C4-2B (cell line): ENCODE measurements at regions not wholly inside any gene's neighbourhood (a gene's known extent, or its start where the extent isn't known, plus 50 kb on each side); places are given as distances from the start of the nearest gene placed in this dataset.

ENCODE experiments used
- CTCF ChIP-seq: fragments of 450-650 bp; conservative IDR thresholded peaks from 2 replicates; pipeline ENCODE4 v1.5.1; 2017; ENCODE audit warnings: mild to moderate bottlenecking
- ZFX ChIP-seq: fragments of 450-650 bp; IDR thresholded peaks from 2 replicates; pipeline ENCODE4 v1.6.1; 2017

GRCh38 chr11:38988908-38989307 lies 2390.9 kb upstream of the RAG2 start:
- no peak for TF ChIP-seq CTCF
- no peak for TF ChIP-seq ZFX
